ENCODE measurements at regions not wholly inside any gene's neighbourhood (a gene's known extent, or its start where the extent isn't known, plus 50 kb on each side); places are given as distances from the start of the nearest gene placed in this dataset.

DNA sequence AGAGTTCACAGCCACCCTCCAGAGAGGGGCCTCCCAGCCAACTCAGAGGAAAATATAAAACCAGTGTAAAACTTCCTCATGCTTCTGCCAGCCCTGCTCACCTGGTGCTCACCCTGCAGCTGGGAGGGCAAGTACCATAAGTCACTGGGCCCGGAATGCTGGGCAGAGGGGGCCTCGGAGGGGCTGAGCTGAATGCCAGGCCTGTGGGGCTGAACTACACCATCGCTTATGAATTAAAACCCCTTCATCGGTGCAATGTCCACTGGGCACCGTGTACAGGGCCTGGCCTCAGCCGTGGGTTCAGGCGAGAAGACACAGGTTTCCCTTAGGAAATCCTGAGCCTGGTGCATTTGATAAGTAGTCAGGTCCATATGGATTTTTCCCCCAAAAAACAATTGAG is 828.6 kb downstream of the TBC1D22A start:
- TF ChIP-seq GATA2 (IDR thresholded peaks at IDR 0.05; ENCODE audit: low read depth, low read length) (no peak), GATA3 (IDR thresholded peaks at IDR 0.05; ENCODE audit: low read depth, low read length) (no peak)
